ENCODE measurements at regions not wholly inside any gene's neighbourhood (a gene's known extent, or its start where the extent isn't known, plus 50 kb on each side); places are given as distances from the start of the nearest gene placed in this dataset.

GRCh38 chr17:36756695-36757094 is 155.3 kb downstream of the MRM1 start:
- Mint-ChIP-seq H3K4me3 (no peak overlapping the region), H3K27me3 (ENCODE audit: low read depth) (peaks cover 23% of the 10 kb centered on the region), H3K27ac (ENCODE audit: unreplicated experiment) (peak overlapping the region; percentile 44), H3K36me3 (ENCODE audit: low read depth) (no peaks in the 10 kb centered on the region), H3K4me1 (peaks cover 4% of the 10 kb centered on the region), H3K9me3 (peaks cover 6% of the 10 kb centered on the region)
- no peak for TF ChIP-seq CTCF (conservative IDR thresholded peaks at IDR 0.05)
- no peak for DNase-seq (ENCODE audit: low read depth, low spot score)

GRCh38 chr17:36760425-36760824 is 159.0 kb downstream of the MRM1 start:
- Mint-ChIP-seq H3K4me1 (peaks cover 4% of the 10 kb centered on the region), H3K4me3 (no peak overlapping the region)
- no peak for DNase-seq (ENCODE audit: low read depth, low spot score)

DNA sequence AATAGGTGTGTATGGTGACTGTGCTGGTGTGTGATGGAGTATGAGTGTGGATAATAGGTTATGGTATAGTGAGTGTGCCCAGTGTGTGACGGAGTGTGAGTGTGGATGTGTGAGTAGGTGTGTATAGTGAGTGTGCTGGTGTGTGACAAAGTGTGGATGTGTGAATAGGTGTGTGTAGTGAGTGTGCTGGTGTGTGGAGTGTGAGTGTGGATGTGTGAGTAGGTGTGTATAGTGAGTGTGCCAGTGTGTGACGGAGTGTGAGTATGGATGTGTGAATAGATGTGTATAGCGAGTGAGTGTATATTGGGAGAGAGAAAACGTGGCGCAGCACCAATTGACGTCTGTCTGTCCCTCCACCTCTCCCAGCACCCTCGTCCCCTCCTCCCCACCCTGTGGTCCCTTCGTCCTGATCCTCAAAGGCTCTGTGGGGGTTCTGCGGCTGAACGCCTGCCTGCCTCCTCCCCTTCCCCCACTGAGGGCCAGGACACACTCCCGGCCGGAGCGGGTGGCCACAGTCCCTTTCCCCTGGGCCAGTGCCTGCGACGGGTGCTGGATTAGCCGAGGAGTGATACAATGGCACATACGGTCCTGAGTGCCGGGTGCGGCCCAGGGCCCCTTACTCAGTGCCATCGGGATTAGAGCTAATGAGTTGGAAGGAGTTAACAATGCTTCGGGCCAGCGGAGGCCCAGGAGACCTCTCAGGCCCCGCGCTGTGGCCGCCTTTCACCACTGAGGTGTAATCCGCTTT is 160.0 kb downstream of the MRM1 start:
- no peak overlapping the region for H3K4me3 Mint-ChIP-seq
- no peak overlapping the region for H3K27ac Mint-ChIP-seq (ENCODE audit: unreplicated experiment)
- peaks cover 10% of the 10 kb centered on the region for H3K27me3 Mint-ChIP-seq (ENCODE audit: low read depth)
- peaks cover 4% of the 10 kb centered on the region for H3K4me1 Mint-ChIP-seq
- DNase-seq (ENCODE audit: low read depth, low spot score): no peak
- no peak for TF ChIP-seq CTCF (conservative IDR thresholded peaks at IDR 0.05)
- no peaks in the 10 kb centered on the region for H3K36me3 Mint-ChIP-seq (ENCODE audit: low read depth)
- peaks cover 6% of the 10 kb centered on the region for H3K9me3 Mint-ChIP-seq

More at GRCh38 chr17:36760425-36760824, 159.0 kb downstream of the MRM1 start:
- TF ChIP-seq CTCF (conservative IDR thresholded peaks at IDR 0.05): no peak
- Mint-ChIP-seq H3K36me3 (ENCODE audit: low read depth) (no peaks in the 10 kb centered on the region), H3K9me3 (peaks cover 6% of the 10 kb centered on the region), H3K27ac (ENCODE audit: unreplicated experiment) (no peak overlapping the region), H3K27me3 (ENCODE audit: low read depth) (peaks cover 12% of the 10 kb centered on the region)

DNA sequence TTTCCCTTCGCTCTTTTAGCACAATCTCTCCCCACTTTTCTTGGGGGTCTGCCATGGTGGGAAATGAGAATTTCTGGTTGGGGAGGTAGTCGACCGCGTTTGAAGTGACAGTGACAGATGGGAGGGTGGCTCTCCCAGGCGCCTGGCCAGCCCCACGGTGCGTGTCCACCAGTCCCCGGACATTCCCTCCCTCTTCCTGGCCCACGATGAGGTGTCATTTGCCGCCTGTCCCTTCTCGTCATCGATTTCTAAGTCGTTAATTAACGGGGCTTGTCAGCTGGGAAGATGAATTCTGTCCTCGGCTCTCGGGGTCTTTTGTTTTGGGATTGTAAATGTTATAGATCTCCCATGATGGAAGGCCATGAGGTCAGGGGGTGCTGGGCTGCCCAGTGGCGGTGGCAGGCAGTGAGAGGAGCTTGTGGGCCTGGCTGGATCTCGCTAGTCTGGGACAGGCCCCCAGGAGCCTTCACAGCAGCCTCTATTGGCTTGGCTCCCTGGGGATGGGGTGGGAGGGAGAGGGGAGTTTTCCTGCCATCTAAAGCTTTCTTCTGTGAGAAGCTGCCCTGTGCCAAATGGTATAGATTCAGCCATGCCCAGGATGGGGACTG is 164.2 kb downstream of the MRM1 start:
- Mint-ChIP-seq H3K27me3 (ENCODE audit: low read depth) (peaks cover 23% of the 10 kb centered on the region), H3K9me3 (peaks cover 6% of the 10 kb centered on the region)

GRCh38 chr17:36768394-36768793 is 167.0 kb downstream of the MRM1 start:
- H3K27ac Mint-ChIP-seq (ENCODE audit: unreplicated experiment): no peak overlapping the region
- H3K27me3 Mint-ChIP-seq (ENCODE audit: low read depth): peaks cover 52% of the 10 kb centered on the region
- H3K9me3 Mint-ChIP-seq: no peaks in the 10 kb centered on the region

More for the DNA sequence above, 164.2 kb downstream of the MRM1 start:
- no peak for DNase-seq (ENCODE audit: low read depth, low spot score)
- TF ChIP-seq CTCF (conservative IDR thresholded peaks at IDR 0.05): no peak
- Mint-ChIP-seq H3K36me3 (ENCODE audit: low read depth) (no peaks in the 10 kb centered on the region), H3K4me1 (peaks cover 4% of the 10 kb centered on the region), H3K4me3 (no peak overlapping the region), H3K27ac (ENCODE audit: unreplicated experiment) (no peak overlapping the region)

More at GRCh38 chr17:36768394-36768793, 167.0 kb downstream of the MRM1 start:
- Mint-ChIP-seq H3K4me3 (no peak overlapping the region), H3K36me3 (ENCODE audit: low read depth) (no peaks in the 10 kb centered on the region), H3K4me1 (no peaks in the 10 kb centered on the region)
- no peak for DNase-seq (ENCODE audit: low read depth, low spot score)
- no peak for TF ChIP-seq CTCF (conservative IDR thresholded peaks at IDR 0.05)

Data from neural crest cell (in vitro differentiated cells).